PC-3 (cell line): ENCODE measurements at regions not wholly inside any gene's neighbourhood (a gene's known extent, or its start where the extent isn't known, plus 50 kb on each side); places are given as distances from the start of the nearest gene placed in this dataset.

Experiments used
- CTCF ChIP-seq: fragments of 300-600 bp; sonication (generic); conservative IDR thresholded peaks from 2 replicates; pipeline ENCODE4 v1.5.1; 2017; ENCODE audit warnings: antibody characterized with exemption, low read depth, mild to moderate bottlenecking, low read length
- EZH2 ChIP-seq: fragments of 300-600 bp; sonication (generic); IDR thresholded peaks from one replicate; pipeline ENCODE4 v1.6.1; 2017; ENCODE audit warnings: antibody characterized with exemption, mild to moderate bottlenecking, low read length; ENCODE audit not compliant: unreplicated experiment
- EZH2phosphoT487 ChIP-seq: fragments of 300-600 bp; sonication (generic); IDR thresholded peaks from 2 replicates; pipeline ENCODE4 v1.6.1; 2018; ENCODE audit warnings: mild to moderate bottlenecking, antibody characterized with exemption, low read length, borderline replicate concordance

GRCh38 chr11:86737230-86737629, 63.1 kb upstream of the PRSS23 start:
- TF ChIP-seq CTCF, result no peak
- TF ChIP-seq EZH2, result no peak
- TF ChIP-seq EZH2phosphoT487, result no peak
